Stimulated activated CD4-positive, alpha-beta T cell treated with anti-CD3 and anti-CD28 coated beads, Interleukin-4, amount 100 ng/mL, for 24 hours (primary cell): ENCODE measurements at regions not wholly inside any gene's neighbourhood (a gene's known extent, or its start where the extent isn't known, plus 50 kb on each side); places are given as distances from the start of the nearest gene placed in this dataset.
A peak's percentile ranks its signal among the peaks of the same experiment; 100 is the strongest.

Experiments
- DNase-seq: peaks from one replicate; pipeline ENCODE4 v3.0.0-alpha.2; 2020

DNA sequence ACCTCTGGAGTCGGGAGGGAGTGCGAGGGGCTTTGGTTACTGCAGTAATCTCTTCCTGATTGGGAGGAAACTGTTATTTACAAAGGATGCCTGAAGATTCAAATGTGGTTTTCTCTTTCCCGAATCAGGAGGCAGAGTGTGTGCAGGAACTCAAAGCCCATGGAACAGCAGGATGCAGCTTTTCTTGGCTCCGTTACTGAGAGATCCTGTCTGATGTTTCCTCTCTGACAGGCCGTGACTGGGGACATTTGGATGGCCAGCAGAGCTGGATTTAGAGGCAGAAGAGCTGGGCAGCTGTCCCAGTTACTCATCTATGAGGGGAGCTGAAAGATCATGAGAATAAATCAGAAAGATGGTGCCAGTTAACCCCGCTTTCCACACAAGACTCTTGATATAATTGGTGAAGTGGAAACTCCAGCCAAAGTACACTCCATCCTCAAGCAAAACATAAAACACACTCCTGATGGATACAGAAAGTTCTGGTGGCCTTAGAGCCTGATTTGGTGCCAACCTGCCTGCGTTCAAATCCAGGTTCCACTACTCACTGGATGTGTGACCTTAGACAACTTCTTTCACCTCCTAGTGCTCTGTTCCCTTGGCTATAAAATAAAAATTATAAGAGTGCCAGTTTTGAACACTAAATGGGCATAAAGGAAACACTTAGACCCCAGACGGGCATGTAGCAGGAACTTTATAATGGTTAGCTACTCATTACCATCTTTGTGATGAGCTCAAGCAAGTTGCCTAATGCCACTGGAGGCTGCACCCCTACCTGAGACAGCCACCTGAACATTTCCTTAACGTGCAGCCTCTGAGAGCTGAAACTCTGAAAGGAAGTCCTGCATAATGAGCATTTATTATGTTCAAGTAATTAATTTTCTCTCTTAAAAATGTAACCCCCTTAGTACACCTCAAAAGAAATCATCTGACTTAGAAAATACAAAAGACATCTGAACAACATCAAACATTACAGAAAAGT is 349.0 kb upstream of the GATB start:
- no peak for DNase-seq

DNA sequence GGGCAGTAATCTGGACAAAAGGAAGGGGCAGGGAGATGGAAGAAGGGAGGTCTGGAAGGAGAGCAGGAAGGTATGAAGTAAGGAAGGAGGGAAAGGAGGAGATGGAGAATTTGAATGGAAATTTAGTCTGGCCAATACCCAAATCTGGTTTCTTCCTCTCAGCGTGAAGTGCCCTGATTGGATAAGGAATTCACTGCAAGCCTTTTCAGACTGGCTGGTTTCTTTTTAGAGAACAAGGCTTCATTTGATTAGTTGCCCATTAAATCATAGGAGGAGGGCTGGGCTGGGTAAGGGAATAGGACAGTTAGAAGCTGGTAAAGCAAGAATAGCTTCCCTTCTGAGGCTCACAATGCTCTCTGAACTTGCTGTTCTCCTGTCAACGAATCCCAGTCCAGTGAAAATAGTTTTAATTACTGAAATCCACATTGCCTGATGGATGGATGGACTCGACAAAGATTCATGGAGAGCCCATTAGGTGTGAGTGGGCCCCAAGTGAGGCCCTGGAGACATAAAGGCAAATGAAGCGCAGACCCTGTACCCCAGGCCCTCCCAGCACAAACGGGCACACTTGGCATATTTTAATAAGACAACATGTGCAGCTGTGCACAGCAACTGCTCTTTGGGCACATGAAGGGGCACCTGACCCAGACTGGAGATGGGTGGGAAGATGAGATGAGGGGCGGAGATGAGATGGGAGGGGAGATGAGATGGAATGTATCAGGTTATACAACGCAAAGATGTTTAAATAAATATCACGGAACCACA is 347.1 kb upstream of the GATB start:
- DNase-seq = no peak

DNA sequence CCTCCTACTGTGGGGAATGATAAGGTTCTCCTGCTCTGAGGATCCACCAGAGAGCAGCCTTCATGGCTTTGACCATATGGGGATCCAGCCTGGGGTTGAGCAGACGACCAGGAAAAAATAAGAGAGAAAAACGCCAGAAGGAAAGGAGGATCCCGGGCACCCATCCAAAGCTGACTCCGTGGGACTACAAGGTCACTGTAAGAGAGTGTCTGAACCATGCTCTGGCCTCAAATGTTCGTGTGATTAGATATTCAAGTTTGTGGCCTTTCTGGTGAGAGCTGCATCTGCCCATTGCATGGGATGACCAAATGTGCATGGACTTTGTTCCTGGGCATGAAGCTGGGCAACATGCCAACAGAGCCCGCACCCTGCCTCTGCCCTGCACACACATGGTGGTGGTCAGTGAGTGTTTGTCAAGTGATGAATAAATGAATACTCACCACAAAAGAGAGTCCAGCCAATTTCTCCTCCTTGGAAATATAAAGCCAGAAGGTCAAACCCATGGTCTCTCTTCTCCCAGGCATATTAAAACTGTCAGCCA is 346.0 kb upstream of the GATB start:
- DNase-seq = no peak

GRCh38 chr4:152106113-152106763 is 345.4 kb upstream of the GATB start:
- peak; percentile 39 for DNase-seq

GRCh38 chr4:152104901-152105357 is 344.1 kb upstream of the GATB start:
- DNase-seq = no peak

DNA sequence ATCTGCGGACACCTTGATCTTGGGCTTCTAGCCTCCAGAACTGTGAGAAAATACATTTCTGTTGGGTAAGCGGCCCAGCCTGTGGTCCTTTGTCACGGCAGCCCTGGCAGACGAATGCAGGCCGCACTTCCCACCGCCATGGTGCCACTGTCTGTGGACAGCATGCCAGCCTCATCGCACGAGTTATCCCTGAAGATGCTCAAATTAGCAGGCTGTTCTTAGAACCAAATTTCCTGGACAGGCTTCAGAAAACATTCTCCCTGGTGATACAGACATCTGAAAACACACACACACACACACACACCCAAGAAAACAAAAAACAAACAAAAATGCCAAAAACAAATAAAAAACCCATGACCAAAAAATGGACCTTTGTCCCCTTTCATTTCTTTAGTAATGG is 343.5 kb upstream of the GATB start:
- DNase-seq = no peak

- no peak for DNase-seq
Observed at GRCh38 chr4:152103181-152103901, 342.5 kb upstream of the GATB start.

GRCh38 chr4:152102436-152103000 is 341.7 kb upstream of the GATB start:
- DNase-seq = peak; percentile 26

- DNase-seq = no peak
Observed at GRCh38 chr4:152101556-152102435, 341.0 kb upstream of the GATB start.

DNA sequence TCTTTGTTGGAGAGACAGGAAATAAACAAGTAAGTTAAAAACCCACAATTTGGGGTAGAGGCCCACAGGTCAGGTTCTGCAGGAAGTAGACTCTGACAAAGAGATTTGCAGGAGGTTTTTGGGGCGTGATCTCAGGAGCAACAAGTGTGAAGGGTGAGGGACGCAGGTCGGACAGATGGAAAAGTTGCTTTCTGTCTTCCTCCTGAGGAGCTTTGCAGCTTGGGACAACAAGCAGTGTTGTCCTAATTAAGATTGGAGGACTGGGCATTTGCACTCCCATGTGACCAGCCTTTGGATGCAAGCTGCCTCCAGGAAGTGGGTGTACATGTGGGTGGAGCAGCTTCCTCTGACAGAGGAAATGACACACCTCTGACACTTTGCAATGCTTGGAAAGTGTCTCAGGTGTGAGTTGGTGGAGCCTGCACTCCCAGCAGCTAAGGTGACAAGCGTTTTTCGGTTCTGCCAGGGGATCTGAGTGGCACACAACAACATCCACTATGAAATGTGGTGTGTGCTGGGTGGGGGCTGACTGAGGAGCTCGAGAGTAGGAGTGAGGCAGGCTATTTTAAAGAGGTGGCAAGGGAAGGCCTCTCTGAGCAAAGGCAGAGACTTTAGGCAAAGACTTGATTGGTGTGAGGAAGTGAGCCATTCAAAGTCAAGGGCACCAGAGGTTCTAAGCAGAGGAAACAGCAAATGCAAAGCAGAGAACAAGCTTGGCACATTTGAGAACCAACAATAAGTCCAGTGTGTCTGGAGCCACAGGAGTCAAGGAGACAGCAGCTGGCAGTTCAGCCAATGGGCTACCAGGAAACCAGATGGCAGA is 339.8 kb upstream of the GATB start:
- peak; percentile 79 for DNase-seq

GRCh38 chr4:152099981-152100378 is 339.2 kb upstream of the GATB start:
- DNase-seq = no peak

- DNase-seq = no peak
Observed at GRCh38 chr4:152099555-152099954, 338.7 kb upstream of the GATB start.

DNA sequence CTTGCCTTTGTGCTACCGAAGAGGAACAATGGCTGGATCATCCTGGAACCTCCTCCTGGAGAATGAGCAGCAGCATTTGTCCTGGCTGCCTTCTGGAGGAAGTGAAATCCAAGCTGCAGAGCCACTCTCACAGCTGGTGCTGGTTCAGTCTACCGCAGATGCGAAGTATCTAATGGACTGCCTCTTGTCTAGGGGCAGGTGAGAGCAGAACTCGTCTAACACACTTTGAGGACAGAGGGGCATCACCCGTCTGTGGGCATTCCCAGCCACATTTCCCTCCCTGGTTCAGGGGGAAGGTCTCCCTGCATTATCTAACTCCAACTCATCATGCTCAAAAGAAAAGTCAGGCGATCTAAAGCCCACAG is 338.2 kb upstream of the GATB start:
- DNase-seq = no peak

DNA sequence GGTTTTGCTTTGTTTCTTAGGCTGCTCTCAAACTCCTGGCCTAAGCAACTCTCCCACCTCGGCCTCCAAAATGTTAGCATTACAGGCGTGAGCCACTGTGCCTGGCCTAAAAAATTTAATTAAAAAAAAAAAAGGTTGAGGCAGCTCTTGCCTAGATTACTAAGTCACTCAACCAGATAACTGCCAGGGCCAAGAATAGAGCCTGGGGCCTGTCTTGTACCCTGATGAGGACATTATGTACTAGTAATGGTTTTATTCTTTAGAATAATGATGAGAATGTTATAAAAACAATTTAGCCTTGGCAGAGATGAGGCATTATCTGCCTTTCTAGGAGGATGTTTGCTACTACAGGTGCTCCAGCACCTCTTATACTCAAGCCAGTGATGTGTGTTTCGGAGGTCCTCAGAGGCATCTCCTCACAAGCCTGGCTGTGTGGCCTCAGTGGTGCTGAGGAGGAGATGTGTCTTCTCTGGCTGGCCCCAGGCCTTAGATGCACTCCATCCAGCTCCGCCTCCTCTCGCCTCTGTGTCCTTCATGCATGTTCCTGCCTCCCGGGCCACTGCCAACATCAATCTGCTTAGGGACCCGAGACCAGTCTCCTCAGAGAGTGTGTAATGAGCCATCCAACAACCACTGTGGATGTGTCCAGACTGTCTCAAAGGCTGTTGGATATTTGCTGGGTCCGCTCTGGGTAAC is 337.7 kb upstream of the GATB start:
- DNase-seq = no peak

- no peak for DNase-seq
Observed at GRCh38 chr4:152097371-152097770, 336.6 kb upstream of the GATB start.

GRCh38 chr4:152095701-152096070 is 334.9 kb upstream of the GATB start:
- no peak for DNase-seq

DNA sequence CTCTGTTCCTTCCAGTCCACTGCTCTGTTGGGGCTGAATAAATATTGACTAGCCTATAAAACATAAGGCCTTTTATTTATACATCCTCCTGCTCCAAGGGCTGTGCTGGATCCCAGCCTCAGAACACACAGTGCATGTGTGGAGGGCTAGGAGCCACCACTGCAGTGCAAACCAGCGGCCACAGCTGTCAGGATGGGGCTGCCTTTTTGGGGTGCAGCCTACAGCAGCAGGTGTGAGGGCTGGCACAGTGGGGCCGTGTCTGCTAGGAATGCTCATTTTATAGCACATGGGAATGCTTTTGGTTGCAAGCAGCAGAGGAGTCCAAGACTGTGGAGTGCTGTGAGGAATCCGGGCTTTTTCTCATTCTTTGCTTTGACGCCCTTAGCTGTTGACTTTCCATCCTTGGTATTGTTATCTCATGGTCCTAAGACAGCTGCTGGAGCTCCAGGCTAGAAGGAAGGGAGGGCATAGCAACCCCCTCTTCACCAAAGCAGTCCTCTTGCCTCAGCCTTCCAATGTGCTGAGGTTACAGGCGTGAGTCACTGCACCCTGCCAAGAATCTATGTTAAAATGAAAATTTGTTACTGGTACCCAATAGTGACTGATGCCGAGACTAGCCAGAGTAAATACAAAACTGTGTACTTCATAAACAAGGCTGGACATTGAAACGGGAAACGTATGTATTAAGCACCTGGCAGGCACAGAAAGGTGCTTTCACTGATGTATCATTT is 334.3 kb upstream of the GATB start:
- no peak for DNase-seq

DNA sequence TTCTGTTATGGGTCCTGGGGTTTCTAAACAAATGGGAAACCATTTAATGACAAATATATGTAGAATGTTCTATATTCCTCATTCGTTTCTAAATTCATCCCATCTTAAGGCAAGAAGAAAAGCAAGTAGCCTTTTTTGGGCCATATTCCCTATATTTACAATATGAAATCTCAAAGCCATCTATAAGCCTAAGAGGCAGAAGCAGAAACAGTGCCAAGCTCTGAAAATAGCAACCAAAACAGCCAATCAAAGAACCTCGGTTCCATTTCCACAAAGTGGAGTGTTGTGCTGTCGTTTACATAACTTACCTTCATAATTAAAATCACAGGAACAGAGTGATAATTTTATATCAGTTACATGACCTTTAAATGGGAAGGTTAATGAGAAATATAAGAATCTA is 330.6 kb upstream of the GATB start:
- no peak for DNase-seq

DNA sequence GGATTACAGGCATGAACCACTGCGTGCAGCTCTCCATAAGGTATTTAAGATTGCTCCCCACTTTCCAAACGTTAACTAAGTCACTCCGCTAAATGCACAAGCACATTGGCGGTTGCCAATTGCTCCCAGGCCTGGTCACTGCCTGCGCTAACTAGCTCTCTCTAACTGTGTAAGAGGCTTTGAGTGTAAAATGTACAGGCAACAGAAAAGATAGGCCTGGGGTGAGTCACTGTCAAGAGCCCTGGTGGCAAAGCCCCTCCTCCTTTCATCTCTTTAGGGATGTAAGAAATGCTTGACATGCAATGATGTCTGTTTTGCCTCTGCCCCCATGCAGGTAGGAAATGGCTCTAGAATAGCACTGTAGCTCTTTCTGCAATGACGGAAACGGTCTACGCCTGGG is 329.7 kb upstream of the GATB start:
- no peak for DNase-seq
